ENCODE measurements at regions not wholly inside any gene's neighbourhood (a gene's known extent, or its start where the extent isn't known, plus 50 kb on each side); places are given as distances from the start of the nearest gene placed in this dataset.

DNA sequence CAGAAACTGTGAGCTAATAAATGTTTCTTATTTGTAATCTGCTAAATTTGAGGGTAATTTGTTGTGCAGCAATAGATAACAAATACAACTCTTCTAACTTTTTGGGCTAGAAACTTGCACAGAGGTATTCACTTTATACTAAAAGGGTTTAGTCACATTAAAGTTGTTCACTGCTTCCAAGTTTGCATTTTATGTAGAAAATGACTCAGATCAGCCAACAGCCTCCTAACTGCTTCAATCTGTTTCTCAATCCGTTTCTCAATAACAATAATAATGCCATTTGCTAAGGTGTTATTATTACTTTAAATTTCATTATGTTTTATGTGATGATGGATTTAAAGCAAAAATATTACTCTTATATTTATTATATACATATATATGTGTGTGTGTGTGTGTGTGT lies 213.9 kb downstream of the CENPW start:
- TF ChIP-seq SMC3 (IDR thresholded peaks at IDR 0.05; ENCODE audit: low read depth, low read length) (no peak), MAFK (IDR thresholded peaks at IDR 0.05; ENCODE audit: low read depth, low read length) (no peak)
- TF ChIP-seq, protein P1, sequence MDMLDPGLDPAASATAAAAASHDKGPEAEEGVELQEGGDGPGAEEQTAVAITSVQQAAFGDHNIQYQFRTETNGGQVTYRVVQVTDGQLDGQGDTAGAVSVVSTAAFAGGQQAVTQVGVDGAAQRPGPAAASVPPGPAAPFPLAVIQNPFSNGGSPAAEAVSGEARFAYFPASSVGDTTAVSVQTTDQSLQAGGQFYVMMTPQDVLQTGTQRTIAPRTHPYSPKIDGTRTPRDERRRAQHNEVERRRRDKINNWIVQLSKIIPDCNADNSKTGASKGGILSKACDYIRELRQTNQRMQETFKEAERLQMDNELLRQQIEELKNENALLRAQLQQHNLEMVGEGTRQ (IDR thresholded peaks at IDR 0.05; ENCODE audit: low read depth, low read length), result no peak
- H3K27me3 ChIP-seq (ENCODE audit: control insufficient read depth, insufficient read depth, low read length), result no peaks in the 10 kb centered on the region
- no peak overlapping the region for H2AK5ac ChIP-seq (ENCODE audit: low read depth, low read length)
- in situ Hi-C loops (cut with MboI; ENCODE audit: low sequenced_read_pairs) (no loop called here), intact Hi-C loops (cut with micrococcal nuclease) (no loop called here), dilution Hi-C loops (cut with HindIII; ENCODE audit: low sequenced_read_pairs, unreplicated experiment) (no loop called here)
- ChIA-PET POLR2A (ENCODE audit: unreplicated experiment) (no interaction called here), CTCF (no interaction called here)
- no peak overlapping the region for H3K4me2 ChIP-seq (ENCODE audit: low read depth, low read length)
- no peak overlapping the region for H2BK15ac ChIP-seq (ENCODE audit: low read depth, low read length)
- H4K8ac ChIP-seq (ENCODE audit: low read depth in 2 of 2, low read length in 2 of 2), result no peak overlapping the region
- H3K9ac ChIP-seq (ENCODE audit: low read depth, low read length), result no peak overlapping the region
- H3K36me3 ChIP-seq (ENCODE audit: control insufficient read depth, insufficient read depth, low read length), result no peaks in the 10 kb centered on the region
- no peak overlapping the region for H3K4me3 ChIP-seq (ENCODE audit: insufficient read depth, low read depth, low read length)
- H2BK20ac ChIP-seq (ENCODE audit: low read depth, low read length), result no peak overlapping the region
- H3K9me3 ChIP-seq (ENCODE audit: control insufficient read depth, insufficient read depth, low read length), result no peaks in the 10 kb centered on the region
- no peak overlapping the region for H2AFZ ChIP-seq (replicated peaks; ENCODE audit: low read length, poor library complexity)
- no peak overlapping the region for H2BK120ac ChIP-seq (ENCODE audit: low read depth, low read length)
- no peak overlapping the region for H2BK5ac ChIP-seq (ENCODE audit: low read depth, low read length, poor library complexity, severe bottlenecking)
- H3K14ac ChIP-seq (replicated peaks; ENCODE audit: low read depth, low read length), result no peak overlapping the region
- no peak overlapping the region for H3K56ac ChIP-seq (ENCODE audit: extremely low read depth, insufficient read depth, low read length)
- H4K5ac ChIP-seq (ENCODE audit: low read depth, low read length), result no peak overlapping the region
- no peak overlapping the region for H3K18ac ChIP-seq (ENCODE audit: low read depth, low read length)
- BruUV-seq (replicated peaks), result no TSS peak
- no peak overlapping the region for H4K91ac ChIP-seq (ENCODE audit: insufficient read depth, low read depth, low read length)
- H3K9me1 ChIP-seq (ENCODE audit: insufficient read depth, low read length), result no peaks in the 10 kb centered on the region
- H3K27ac ChIP-seq (ENCODE audit: insufficient read depth, low read length), result no peak overlapping the region
- ATAC-seq (ENCODE audit: low read depth), result no peak
- H3K4ac ChIP-seq (ENCODE audit: low read depth, low read length), result no peak overlapping the region
- H4K20me1 ChIP-seq (ENCODE audit: insufficient read depth, low read length), result no peaks in the 10 kb centered on the region
- H3K4me1 ChIP-seq (ENCODE audit: control insufficient read depth, insufficient read depth, low read length), result no peaks in the 10 kb centered on the region
- no peak overlapping the region for H3K23ac ChIP-seq (ENCODE audit: low read depth, low read length)
- WGBS, 2 experiments (ENCODE audit: extremely low coverage in 2 of 2, insufficient read length in 1 of 2), result no CpG with 5 or more reads among the region's 1 CpG
- no peaks in the 10 kb centered on the region for H3K79me1 ChIP-seq (ENCODE audit: low read depth in 1 of 2, low read length in 2 of 2)
- no peak for DNase-seq
- H2AK9ac ChIP-seq (replicated peaks; ENCODE audit: low read depth, low read length, poor library complexity), result no peak overlapping the region
